HEK293 (cell line): ENCODE measurements at regions not wholly inside any gene's neighbourhood (a gene's known extent, or its start where the extent isn't known, plus 50 kb on each side); places are given as distances from the start of the nearest gene placed in this dataset.

Experiments used
- HOXA7 ChIP-seq: sonication (generic); formaldehyde crosslinking; IDR thresholded peaks from 2 replicates; pipeline ENCODE4 v1.8.1; 2022; ENCODE audit warnings: missing genetic modification reagents, borderline replicate concordance
- ZNF138 ChIP-seq: fragments of 450-650 bp; formaldehyde crosslinking; IDR thresholded peaks from 2 replicates; pipeline ENCODE4 v1.5.1; 2016; ENCODE audit warnings: missing biosample characterization, missing genetic modification characterization, borderline replicate concordance
- ZNF174 ChIP-seq: fragments of 450-650 bp; formaldehyde crosslinking; IDR thresholded peaks from 2 replicates; pipeline ENCODE4 v1.5.0; 2017; ENCODE audit warnings: missing biosample characterization, mild to moderate bottlenecking, missing genetic modification characterization
- ZNF18 ChIP-seq: fragments of 450-650 bp; formaldehyde crosslinking; IDR thresholded peaks from 2 replicates; pipeline ENCODE4 v1.5.1; 2016; ENCODE audit warnings: missing biosample characterization, missing genetic modification characterization
- ZNF292 ChIP-seq: fragments of 450-650 bp; formaldehyde crosslinking; IDR thresholded peaks from 2 replicates; pipeline ENCODE4 v1.5.1; 2016; ENCODE audit warnings: low read depth, missing biosample characterization, missing genetic modification characterization, borderline replicate concordance
- ZNF391 ChIP-seq: fragments of 450-650 bp; formaldehyde crosslinking; IDR thresholded peaks from 2 replicates; pipeline ENCODE4 v1.5.1; 2016; ENCODE audit warnings: low read depth, missing biosample characterization, missing genetic modification characterization, borderline replicate concordance
- ZNF449 ChIP-seq: fragments of 450-650 bp; formaldehyde crosslinking; IDR thresholded peaks from 2 replicates; pipeline ENCODE4 v1.5.1; 2017; ENCODE audit warnings: missing biosample characterization, mild to moderate bottlenecking, missing genetic modification characterization, moderate library complexity
- ZNF473 ChIP-seq: fragments of 450-650 bp; formaldehyde crosslinking; IDR thresholded peaks from 2 replicates; pipeline ENCODE4 v1.5.1; 2017; ENCODE audit warnings: missing biosample characterization, missing genetic modification characterization
- TF ChIP-seq, protein P1 (sequence below): fragments of 450-650 bp; formaldehyde crosslinking; IDR thresholded peaks from 2 replicates; pipeline ENCODE4 v1.5.1; 2016; ENCODE audit warnings: missing biosample characterization, missing genetic modification characterization

DNA sequence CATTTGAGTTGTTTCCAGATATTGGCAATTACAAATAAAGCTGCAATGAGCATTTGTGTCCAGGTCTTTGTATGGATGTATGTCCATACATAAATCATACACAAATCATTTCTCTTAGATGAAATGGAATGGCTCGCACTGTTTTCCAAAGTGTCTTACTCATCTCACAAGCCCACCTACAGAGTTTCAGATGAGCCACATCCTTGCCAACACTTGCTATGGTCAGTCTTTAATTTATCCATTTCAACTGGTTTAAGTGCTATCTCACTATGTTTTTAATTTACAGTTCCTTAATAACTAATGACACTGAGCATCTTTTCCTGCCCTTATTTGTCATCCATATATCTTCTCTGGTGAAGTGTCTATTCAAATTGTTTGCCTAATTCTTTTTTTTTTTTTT lies 132.9 kb upstream of the DIO3 start:
- no peak for TF ChIP-seq ZNF174 (tag by site-specific recombination)
- no peak for TF ChIP-seq HOXA7 (CRISPR knock-in tag)
- TF ChIP-seq, protein P1, sequence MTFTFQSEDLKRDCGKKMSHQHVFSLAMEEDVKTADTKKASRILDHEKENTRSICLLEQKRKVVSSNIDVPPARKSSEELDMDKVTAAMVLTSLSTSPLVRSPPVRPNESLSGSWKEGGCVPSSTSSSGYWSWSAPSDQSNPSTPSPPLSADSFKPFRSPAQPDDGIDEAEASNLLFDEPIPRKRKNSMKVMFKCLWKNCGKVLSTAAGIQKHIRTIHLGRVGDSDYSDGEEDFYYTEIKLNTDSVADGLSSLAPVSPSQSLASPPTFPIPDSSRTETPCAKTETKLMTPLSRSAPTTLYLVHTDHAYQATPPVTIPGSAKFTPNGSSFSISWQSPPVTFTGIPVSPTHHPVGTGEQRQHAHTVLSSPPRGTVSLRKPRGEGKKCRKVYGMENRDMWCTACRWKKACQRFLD (tag by site-specific recombination): no peak
- no peak for TF ChIP-seq ZNF473
- no peak for TF ChIP-seq ZNF138 (tag by site-specific recombination)
- no peak for TF ChIP-seq ZNF18 (tag by site-specific recombination)
- no peak for TF ChIP-seq ZNF449 (tag by site-specific recombination)
- no peak for TF ChIP-seq ZNF292 (tag by site-specific recombination)
- TF ChIP-seq ZNF391 (tag by site-specific recombination): no peak
